ENCODE measurements at regions not wholly inside any gene's neighbourhood (a gene's known extent, or its start where the extent isn't known, plus 50 kb on each side); places are given as distances from the start of the nearest gene placed in this dataset.

DNA sequence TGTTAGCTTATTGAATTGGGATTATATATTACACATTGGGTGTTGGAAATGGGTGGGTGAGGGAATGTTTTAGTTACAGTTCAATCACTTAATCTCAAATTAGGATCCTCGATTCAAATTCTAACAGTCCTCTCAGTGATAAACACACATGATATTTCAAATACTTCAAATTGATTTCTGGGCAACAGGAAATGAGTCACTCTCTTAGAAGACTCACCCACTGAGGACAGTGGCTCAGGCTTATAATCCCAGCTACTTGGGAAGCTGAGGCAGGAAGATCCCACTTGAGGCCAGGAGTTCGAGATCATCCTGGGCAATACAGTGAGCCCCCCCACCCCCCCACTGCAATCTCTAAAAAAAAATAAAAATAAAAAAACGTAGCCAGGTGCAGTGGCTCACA is 435.3 kb downstream of the KLF12 start:
- DNase-seq: no peak

DNA sequence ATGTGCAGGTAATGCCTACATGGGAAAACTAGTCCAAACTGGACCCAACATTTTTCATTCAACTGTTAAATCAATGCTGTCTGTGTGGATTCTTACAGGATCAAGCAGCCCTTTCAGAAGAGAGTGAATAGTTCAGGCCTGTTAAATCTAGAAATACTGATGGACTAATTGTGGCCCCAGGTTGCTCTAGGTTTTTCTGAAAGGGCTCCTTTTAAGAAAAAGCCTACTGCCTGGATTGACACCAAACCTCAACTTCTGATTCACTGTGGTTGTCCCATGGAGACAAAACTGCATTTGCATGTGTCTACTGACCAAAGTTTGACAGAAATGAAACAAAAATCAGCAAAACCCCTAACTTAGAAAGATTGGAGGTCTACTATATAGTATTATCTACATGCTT is 437.0 kb downstream of the KLF12 start:
- DNase-seq: no peak

DNA sequence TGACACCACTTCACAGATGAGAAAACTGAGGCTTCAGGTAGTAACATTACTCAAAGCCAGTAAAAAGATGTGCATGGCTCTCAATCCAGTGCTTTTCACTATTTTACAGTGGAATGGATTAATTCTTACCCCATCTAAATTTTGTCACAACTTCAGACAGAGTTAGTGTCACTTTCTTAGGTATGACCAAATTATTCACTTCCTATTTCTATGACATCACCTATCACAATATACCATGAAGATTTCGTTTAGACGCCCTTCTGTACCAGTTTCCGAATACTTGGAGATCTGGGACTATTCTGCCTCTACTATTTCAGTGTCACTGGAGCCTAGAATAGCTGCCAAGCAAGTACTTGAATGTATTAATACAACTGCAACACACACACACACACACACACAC is 437.5 kb downstream of the KLF12 start:
- no peak for DNase-seq

DNA sequence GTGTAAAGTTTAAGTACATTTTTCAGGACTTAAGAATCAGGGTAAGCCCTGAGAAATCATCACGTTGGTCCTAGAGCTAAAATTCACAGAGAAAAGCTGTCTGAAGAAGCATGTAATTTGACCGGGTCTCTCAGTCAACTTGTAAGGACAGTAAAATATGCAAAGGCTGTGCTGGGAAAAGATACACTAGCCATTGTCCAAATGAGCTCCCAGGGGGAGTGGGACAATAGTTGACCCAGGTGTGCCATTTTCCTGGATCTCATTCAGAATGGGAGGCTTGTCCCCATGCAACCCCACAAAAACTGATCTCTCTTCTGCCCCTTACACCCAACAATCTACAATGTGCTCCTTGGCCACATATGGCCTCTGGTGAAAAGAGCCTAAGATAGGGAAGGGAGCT is 437.9 kb downstream of the KLF12 start:
- DNase-seq: no peak

DNA sequence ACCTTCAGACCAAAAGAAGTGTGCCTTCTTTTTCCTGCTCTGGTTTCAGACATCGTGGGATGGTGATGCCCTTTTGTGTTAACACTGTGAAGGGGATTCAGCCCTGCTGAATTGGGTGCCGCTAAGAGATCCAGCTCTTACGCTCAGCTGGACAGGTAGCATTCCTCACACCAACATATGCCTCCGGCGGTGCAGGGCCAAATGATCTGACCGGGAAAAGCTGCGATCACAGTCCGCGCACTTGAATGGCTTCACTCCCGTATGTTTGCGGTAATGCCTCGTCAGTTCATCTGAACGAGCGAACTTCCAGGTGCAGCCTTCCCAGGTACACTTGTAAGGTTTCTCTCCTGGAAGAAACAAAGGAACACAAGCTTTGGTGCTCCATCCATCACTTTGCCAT is 438.9 kb downstream of the KLF12 start:
- no peak for DNase-seq

DNA sequence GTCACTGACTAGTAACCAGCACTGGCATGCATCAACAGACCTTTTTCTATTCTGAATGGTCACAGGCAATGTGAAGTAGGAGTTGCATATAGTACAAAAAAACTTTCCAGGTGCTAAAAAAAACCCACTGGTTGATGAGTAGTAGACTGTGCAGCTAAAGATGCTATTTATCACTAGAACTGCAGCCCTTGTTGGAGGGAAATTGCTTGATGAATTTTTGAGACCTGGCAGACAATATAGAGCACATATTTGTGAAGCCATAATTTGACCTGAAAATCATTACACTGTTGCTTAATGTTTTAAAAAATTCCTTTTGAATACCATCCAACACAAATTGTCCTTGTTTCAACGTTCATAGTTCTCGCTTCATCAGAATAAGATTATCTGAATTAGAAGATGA is 441.0 kb downstream of the KLF12 start:
- DNase-seq: no peak

DNA sequence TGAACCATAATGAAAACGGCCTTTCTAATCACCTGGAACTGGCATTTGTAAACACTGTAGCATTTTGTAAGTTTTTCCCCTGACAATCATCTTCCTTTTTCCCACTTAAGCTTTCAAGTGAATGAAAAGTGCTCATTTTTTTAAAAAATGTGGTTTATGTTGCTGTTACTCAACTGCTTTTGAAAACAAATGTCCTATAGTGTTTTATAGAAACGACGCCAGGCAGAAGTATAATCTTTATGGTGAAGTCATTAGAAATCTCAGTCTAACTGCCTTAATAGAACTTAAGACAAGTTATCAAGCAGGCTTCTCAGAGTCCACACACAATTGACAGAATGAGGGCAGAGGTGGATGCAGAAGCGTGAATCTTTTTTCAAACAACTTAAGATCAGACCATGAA is 442.3 kb downstream of the KLF12 start:
- DNase-seq: no peak

DNA sequence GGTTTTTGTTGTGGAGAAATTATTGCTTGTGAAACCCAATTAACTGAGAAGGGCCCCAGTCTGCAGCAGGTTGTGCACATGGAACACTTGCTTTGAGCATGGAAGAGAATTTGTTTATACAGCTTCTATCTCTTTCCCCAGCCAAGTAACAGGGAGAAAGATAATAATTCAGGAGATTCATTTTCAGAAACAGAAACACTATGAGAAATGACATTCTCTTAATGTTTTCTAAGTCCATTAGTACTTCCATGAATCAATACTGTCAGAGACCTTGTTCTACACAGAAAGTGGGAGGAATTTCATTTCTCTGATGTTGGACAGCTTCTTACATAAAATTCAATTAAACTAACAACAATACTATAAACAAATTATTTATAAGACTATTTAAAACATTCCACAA is 446.3 kb downstream of the KLF12 start:
- no peak for DNase-seq

DNA sequence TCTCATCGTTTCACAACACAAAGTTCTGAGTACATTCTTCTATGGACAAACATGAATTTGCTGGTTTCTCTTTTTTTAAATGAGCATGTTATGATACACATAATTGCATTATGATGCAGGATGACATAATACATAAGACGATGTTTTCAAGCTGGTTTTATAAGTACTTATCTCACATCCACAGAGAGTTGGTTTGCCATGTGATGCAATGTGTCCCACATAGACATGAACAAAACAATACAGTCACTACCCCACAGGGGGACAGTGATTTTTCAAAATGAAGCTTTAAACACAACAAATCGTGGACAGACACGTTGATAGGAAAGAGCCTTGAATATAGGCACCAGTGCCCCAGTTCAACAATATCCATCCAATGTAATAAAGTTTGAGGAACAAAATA is 447.1 kb downstream of the KLF12 start:
- no peak for DNase-seq

DNA sequence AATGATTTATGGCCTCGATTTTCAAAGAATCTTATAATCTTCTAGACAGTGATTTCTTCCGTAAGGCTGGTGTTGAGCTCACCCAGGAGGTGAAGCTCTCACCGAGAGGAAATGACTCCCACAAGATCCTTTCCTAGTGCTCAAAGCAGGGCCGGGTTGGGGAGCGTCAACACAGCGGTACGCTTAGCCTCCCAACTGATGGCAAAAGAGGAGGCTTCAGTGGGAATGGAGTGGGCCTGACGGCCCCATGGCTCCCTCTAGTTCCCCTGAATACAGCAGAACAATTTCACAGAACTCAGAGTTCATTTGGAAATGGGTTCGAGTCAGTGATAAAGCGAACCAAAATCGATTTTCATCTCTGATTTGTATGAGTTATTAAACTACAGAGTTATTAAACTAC is 449.5 kb downstream of the KLF12 start:
- DNase-seq: no peak

DNA sequence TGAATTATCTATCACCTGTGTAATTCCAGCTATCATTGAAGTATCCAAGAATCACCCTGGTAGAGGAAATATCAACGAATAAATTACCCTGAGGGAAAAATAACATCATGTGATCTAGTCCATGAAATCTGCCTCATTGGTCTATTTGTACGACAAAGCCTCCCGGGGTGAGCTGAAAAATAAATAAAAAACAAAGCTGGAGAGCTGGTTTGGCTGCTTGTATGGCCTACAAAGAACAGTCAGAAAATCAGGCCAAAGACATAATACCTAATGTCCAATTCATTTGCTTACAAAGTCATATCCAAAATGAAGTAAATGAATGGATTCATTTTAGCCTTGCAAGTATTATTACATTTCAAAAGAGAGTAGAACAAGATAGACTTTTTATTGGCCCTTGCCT is 449.9 kb downstream of the KLF12 start:
- DNase-seq: no peak

DNA sequence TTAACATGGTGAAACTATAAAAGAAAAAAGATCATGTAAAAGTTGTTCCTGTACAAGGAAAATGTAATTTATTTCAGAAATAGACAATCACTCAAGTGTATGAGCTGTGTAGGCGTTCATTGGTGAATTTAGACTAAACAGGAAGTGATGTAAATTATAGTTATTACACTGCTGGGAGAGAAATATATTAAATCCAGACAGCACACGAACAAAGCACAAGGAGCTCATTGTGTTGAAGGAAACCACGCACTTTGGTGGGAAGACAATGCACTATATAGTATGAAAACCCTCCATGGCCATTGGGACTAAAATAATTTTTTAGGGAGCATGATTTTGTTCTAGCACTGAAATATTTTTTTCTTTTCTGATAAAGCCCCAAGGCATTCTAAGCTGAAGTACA is 450.5 kb downstream of the KLF12 start:
- DNase-seq: no peak

DNA sequence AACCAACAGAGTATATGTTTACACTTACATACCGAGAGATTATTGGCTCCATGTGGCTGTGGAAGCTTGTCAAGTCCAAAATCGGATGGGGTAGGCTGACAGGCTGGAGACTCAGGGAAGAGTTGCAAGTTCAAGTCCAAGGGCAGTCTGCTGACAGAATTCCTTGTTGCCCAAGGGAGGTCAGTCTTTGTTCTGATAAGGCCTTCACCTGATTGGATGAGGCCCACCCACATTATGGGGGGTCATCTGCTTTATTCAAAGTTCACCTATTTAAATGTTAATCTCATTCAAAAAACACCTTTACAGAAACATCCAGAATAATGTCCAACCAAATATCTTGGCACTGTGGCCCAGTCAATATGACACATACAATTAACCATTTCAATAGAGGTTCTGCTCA is 452.4 kb downstream of the KLF12 start:
- no peak for DNase-seq

DNA sequence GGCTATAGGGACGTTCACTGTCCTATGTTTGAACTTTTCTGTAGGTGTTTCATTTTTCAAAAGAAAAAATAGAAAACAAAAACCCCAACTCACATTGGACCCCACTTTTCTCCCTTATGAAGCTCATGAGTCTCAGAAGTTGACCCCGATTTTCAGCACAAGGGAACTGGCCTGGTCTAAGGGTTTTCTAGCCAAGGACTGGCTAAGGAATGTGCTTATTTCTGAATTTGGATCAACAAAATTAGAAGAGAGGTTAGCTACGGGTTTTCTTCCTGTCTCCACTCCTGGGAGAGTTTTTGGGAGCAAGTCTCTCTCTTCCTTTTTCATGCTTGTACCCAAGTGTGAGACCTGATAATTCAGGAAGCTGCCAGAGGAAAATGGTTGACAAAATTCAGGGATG is 453.2 kb downstream of the KLF12 start:
- no peak for DNase-seq

DNA sequence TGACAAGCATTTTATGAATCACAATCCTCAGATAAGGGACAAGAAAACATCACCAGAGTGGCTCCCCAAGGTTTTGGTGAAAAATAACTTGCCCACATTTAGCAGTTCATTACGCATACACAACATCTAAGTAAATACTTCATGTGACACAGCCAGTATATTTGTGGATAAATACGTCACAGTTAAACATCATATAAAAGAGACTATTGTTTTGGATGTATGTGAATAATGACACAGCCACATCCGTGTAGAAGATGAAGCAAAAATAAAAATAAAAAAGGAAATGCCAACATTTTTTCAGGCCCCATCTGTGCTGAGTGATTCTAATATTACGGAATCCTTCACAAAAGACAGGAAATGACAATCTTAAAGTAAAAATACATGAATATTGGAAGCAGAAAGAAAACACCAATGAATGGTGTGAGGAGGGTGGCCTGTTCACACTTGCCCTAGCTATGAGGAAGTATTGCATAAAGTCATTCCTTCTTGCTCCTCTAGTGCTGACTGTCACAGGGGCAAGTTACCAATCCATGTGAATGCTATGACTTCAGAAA is 457.1 kb downstream of the KLF12 start:
- no peak for DNase-seq

DNA sequence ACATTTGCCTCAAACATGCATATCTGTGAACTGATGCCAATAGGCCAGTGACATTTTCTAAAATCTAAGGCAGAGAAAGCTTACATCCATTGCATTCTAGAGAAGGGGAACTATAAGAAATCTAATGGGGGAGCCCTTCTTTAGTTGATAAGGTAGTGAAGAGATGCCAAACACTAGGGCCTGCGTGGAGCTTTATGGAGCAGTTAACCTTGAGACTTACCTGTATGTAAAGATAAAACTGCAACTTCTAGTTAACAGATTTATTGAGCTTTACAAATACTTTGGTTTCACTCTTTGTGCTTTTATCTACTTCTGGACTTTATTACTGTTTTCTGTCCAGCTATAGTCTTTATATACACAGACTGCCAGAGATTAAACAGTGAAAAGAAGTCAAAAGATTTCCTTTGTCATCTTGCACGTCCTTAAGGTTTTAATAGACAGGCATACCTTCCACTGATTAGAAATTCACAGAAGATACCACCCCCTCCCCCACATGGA is 457.6 kb downstream of the KLF12 start:
- DNase-seq: no peak

DNA sequence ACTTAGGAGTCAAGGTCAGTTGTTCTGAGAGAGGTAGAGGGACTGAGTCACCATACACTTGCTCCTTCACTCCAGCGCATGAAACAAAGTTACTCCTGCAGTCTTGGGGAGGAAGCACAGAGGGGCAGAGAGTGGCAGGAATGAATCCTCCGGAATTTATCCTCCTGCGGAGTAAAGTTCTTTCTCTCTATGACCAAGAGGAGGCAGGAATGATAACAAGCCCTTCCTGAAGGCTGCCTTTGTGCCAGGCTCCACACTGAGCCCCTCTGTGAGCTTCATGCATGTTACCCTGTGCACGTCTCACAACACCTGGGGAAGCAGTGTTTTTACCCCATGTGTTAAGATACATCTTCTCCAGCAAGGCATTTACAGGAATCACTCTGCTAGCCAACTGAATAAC is 458.4 kb downstream of the KLF12 start:
- DNase-seq: no peak

DNA sequence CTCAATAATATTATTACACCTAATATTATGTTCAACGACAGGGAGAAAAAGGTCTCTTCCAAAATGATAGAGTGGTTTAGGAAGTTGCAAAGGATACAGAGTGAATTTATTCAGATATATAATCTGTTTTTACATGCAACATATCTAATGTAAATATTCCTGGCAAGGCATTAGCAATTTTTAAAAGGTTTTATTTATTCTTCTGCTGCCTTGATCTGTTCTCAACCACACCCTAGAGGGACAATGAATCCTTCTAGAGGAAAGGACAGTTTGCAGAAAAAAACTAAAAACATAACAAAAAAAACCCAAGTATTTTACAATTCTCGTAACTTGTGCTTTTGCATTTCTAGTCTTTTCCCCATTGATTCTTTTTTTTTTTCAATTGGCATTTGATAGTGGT is 459.6 kb downstream of the KLF12 start:
- no peak for DNase-seq

DNA sequence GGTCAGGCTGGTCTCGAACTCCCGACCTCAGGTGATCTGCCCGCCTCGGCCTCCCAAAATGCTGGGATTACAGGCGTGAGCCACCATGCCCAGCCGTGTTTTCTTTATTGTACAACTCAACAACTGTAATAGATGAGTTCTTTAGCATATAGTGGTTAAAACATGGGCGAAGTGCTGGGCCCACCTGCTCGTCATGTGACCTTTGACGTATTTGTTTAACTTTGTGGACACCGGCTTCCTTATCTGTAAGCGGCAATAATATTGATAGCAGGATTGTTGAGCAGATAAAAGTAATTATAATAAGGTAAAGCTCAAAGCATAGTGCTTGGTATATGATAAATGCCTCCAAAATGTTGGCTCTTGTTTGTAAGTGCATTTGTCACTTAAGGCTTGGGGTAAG is 460.3 kb downstream of the KLF12 start:
- DNase-seq: no peak

DNA sequence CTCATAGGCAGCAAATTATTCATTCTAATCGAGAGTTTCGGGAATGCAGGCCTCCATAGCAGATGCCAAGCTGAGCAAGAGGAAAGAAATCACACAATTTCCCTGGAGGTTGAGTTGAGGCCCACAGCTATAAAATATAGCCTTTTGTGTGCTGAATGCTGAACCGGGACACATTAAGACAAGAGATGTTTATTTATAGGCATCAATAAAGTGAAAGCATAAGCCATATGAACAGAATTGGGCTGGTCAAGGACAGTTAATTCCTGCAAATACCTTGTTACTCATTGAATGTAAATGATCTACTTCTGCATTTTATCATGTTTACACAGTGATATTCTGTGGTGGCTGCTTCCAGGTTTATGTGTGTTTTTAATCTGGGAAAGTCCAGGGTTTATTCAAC is 461.7 kb downstream of the KLF12 start:
- no peak for DNase-seq

DNA sequence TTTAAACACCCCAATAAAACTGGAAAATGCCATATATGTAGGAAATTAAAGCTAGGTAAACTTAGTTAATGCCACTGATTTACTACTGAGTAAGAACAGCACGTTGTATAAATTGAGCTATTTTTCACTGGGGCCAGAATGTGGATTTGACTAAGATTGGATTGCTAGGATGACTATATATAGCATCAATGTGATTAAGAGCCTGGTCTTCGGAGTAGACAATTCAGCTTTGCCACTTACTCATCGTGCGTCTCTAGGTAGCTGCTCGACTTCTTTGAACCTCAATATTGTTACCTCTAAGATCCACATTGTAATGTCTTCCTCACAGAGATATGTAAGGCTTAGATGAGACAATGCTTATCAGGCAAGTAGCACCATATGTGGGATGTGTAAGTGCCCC is 462.5 kb downstream of the KLF12 start:
- no peak for DNase-seq

DNA sequence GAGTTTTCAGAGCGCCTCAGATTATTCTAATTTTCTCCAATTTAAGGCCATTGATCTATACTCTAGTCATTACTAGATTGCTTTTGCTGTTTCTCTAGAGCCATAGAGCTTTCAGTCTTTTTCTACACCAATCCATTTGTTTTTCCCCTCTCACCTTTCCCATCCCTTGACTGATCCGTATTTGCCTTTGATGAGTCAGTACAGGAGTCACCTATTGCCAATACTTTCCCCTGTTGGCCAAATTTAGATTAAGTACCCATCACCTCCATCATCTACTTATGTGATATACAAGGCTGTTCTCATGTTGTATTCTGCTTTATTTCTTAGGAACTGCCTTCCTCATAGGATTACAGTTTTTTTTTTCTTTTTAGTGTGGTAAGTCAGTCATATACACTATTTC is 463.2 kb downstream of the KLF12 start:
- no peak for DNase-seq

DNA sequence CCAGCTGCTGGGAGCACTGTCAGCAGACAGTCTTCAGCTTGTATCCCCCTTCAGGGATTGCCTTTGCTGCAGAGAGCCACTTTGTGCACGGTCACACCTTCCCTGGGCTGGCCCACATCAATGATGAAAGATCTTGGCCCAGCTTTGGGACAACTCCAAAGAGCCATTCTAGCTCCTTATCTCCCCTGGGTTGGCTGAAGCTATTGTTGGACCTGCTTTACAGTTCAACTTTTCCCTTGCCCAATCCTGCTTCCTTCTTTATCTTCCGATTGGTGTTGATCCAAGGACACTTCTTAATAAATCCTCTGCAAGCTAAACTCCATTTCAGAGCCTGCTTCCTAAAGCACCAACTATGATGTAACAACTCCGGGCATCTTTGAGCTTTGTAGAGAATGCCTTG is 466.4 kb downstream of the KLF12 start:
- DNase-seq: no peak

DNA sequence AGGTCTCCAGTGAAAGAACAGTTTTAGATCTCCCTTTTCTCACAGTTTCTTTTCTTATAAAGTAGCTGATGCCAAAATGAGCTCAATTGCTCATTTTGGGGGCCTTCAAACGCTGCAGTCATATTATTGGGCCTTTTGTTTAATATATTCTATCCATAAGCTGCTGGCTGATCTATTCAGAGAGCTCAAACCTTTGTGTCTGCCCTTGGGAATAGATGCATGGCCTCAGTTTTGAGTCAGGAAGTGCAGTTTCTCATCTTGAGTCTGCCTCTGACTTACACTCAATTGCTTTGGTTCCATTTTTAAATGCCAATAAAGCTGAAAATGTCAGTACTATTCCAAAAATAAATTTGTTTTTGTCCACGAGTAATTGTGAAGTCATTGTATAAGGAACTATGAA is 468.9 kb downstream of the KLF12 start:
- no peak for DNase-seq

DNA sequence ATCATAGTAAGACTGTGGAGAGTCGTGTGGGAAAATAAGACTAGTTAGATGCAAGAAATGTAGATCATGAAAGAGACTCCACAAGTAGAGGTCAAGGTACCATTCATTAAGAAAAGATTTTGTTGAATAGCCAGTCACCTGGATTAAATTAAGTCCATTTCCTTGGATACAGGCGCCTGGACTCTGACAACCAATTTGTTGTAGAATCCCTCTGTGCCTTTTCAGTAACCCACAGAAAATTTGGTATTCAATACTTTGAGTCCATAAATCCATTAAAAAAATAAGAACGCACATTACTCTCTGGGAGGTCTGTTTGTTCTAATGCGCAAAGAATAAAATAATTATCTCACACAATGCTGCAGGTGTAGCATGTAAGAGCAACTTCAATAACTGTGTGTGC is 469.4 kb downstream of the KLF12 start:
- no peak for DNase-seq

DNA sequence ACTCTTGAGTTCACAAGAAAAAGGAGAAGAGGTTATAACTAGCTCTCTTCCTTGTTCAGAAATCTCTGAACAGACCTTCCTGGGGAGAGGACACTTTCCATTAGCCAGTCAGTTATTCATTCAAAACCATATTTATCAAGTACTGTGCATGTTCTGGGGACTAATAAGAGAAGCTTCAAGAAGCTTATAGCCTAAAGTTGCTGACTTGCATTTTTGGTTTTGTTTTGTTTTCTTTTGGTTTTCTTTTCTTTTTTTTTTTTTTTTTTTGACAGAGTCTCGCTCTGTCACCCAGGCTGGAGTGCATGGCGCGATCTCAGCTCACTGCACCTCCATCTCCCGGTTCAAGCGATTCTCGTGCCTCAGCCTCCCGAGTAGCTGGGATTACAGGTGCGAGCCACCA is 471.4 kb downstream of the KLF12 start:
- DNase-seq: no peak

Measured in CD4-positive, alpha-beta T cell treated with Interleukin-6 for 4 hours (primary cell).